Activated naive CD8-positive, alpha-beta T cell treated with anti-CD3 and anti-CD28 coated beads, Interleukin-2, amount 50 U/mL, for 16 hours (primary cell): ENCODE measurements at regions not wholly inside any gene's neighbourhood (a gene's known extent, or its start where the extent isn't known, plus 50 kb on each side); places are given as distances from the start of the nearest gene placed in this dataset.
"Not testable (repeated sequence)": the region's sequence is repeated elsewhere in the genome, so short reads cannot be mapped to it uniquely, and the experiment has no call there.

ENCODE experiments used
- DNase-seq: peaks from one replicate; pipeline ENCODE4 v3.0.0-alpha.2; 2020; ENCODE audit warnings: low read depth, low spot score

DNA sequence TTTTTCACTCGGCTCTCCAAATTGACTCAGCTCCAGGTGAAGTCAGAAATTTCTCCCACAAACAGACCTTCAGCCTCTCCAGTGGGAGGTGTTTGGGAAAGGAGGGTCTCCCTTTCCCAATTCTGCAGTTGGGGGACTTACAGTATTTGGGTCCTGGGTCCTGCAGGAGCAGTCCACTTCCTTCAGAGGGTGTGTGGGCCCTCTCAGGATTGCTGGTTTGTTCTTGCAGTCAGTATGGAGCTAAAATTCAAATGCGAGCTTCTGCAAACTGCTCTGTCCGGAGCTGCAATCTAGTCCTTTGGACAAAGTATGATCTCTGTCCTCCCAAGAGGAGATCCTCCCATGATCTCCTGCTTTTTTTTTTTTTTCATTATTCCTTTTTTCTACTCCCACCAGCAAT is 87.9 kb upstream of the MSTN start:
- no peak for DNase-seq

DNA sequence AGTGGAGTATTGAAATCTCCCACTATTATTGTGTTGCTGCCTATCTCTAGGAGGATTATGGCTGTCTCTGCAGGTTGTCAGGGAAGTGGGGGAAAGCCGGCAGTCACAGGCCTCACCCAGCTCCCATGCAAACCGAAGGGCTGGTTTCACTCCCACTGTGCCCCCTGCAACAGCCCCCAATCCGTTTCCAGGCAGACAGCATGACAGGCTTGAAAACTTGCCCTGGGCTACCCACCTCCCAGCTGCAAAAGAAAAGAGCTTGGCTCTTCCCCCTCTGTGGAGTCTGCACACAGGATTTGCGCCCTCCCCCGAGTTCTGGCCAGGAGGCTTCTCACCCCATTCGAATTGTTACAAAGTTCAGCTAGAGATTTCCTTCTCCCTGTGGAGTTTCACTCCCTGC is 87.4 kb upstream of the MSTN start:
- no peak for DNase-seq

DNA sequence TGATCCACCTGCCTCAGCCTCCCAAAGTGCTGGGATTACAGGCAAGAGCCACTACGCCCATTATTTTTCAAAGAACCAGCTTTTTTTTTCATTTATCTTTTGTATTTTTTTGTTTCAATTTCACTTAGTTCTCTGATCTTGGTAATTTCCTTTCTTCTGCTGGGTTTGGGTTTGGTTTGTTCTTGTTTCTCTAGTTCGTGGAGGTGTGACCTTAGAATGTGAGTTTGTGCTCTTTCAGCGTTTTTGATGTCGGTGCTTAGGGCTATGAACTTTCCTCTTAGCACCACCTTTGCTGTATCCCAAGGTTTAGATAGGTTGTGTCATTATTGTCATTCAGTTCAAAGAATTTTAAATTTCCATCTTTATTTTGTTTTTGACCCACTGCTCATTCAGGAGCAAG is 86.7 kb upstream of the MSTN start:
- no peak for DNase-seq

DNA sequence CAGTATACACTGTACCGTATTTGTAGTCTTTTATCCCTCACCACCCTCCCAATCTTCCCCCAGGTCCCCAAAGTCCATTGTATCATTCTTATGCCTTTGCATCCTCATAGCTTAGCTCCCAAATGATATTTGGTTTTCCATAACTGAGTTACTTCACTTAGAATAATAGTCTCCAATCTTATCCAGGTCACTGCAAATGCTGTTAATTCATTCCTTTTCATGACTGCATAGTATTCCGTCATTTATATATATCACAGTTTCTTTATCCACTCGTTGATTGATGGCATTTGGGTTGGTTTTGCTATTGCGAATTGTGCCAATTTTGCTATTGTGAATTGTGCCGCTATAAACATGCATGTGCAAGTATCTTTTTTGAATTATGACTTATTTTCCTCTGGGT is 83.6 kb upstream of the MSTN start:
- DNase-seq = not testable (repeated sequence)

DNA sequence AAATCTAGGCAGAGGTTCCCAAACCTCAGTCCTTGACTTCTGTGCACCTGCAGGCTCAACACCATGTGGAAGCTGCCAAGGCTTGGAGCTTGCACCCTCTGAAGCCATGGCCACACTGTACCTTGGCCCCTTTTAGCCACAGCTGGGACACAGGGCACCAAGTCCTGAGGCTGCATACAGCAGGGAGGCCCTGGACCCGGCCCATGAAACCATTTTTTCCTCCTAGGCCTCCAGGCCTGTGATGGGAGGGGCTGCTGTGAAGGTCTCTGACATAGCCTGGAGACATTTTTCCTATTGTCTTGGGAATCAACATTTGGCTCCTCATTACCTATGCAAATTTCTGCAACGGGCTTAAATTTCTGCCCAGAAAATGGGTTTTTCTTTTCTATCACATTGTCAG is 77.9 kb upstream of the MSTN start:
- DNase-seq = not testable (repeated sequence)

DNA sequence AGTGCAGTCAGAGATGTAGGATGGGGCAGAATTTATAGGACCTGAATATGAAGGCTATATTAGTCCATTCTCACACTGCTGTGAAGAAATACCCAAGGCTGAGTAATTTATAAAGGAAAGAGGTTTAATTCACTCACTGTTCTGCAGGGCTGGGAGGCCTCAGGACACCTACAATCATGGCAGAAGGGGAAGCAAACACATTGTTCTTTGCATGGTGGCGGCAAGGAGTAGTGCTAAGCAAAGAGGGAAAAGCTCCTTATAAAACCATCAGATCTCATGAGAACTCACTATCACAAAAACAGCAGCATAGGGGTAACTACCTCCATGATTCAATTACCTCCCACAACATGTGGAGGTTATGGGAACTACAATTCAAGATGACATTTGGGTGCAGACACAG is 76.8 kb upstream of the MSTN start:
- DNase-seq = no peak

DNA sequence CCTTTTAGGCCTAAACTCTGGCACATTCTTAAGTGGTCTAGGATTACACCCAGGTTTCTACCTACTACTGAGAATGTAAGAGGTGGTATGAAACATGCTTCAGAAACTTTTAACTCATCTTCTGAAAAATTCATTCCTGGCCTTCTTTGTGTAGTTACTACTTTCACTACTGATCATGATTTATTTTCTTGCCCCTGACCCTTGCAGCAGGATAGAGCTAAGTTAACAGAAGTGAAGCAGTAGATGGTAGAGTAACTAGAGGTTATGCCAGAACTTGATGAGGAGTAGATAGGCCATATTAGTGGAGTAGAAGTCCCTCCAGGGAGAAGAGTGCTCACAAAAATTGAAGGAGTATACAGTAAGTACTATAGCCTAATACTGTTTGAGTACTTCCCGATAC is 75.5 kb upstream of the MSTN start:
- DNase-seq = no peak

DNA sequence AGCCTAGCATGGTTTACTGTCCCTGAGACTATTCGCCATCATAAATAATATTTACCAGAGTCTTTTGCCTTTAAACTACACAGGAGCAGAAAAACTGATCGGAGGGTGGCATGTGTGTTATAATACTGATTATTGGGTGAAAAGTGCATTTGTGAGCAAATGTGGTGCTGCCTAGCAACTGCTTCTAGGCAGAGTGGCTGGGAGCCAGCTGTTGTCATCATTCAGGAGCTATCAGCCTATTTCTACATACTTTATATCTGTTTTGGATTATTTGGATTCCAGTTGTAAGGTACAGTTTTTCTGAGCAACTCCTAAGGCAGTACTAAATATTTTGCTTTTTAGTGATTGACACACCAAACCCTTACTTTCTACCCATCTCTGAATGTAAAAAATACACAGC is 75.0 kb upstream of the MSTN start:
- no peak for DNase-seq

DNA sequence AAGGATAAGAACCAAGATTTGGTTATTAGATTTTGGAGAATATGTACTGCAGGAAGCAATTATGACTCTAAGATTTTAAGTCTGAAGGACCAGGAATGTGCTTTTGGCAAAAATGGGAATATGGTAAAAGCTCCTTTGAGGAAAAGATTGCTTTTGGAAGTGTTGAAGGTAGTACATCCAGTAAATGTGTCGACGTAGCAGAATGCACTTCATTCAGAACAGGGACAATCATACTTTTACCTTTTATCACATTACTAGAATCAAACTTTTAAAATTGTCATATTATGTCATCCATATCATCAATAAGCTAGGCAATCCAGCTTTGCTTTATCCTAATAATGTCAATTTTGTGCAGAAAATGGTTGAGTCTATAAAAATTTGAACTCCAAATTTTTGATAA is 74.3 kb upstream of the MSTN start:
- DNase-seq = no peak

DNA sequence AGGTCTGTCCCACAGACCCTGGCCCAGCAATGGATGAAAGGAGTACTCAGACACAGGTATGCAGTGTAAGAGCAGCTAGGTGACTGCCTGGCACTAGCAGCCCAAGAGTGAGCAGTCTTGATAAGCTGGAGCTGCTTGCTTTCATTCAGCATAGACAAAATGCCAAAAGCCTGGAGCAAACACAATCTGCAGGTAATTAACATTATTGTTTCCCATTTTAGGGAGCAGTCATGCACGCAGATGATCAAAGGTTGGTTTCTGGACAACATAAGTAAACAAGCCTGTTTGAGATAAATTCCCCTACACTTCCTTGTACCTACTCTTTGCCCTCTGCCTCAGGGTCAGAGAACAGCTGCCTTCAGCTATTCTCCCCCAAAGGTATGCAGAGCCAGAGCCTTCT is 73.7 kb upstream of the MSTN start:
- no peak for DNase-seq

DNA sequence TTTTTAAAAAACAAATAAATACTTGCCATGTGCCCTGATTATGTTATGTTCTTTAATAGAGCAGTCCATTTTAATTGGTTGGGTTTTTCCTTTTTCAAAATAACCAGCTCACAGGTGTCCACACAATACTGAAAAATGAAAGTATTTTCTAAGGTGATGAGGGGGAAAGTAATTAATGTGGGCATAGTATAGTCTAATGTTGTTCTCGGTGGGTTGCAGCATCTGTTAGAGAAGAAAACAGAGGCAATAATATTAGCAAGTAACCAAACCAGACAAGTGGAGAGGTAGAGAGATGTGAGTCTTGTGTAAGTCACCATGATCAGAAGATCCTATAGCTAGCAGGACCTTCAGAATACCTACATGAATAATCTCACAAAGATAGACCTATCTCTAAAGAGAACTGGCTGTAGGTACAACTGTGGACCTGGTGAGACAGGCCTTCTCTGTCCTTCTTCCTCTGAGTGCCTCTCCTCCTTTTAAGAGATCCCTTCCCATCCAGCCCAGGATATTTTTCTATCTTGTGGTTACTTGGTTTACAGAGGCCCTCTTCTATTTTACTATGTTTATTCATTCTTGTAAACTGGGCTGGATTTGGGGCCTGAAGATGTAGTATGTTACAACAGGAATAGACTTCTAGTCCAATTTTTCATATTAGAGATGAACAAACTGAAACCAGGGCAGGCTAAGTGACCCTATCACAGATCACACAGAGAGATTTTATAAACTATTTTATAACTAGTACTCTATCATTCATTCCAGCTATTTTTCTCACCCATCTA is 67.1 kb upstream of the MSTN start:
- no peak for DNase-seq

DNA sequence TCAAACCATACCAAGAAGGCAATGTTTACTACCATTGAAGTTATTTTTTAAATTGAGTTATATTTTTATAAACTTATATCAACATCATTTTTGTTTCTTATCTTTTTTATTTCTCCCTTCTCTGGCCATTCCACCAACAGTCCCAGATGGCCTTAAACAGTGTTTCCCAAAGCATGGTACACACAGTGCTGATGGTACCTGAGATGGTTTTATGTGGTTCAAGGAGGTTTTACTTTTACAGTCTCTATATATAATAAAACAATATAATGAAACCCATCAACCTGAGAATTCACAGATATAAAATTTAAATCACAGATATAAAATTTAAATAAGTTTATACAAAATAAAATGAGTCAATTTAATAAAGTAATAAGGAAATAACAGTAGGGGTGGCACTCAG is 65.1 kb upstream of the MSTN start:
- no peak for DNase-seq

DNA sequence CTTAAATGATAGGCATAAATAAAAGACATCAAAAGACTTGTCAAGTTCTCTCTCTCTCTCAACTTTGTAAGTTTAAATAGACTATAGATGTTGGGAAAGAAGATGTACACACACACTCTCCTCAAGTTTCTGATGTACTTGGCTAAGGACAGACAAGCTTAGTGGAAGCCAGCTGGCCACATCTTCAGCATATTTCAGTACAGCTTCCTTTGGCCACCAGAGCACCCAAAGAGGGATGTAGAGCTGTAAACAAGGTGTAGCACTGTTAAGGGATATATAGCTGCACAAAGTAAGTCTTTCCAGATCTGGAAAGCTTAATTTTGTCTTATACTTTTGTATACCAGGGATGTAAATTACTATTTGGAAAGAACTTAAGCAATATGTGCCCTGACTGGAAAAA is 64.3 kb upstream of the MSTN start:
- no peak for DNase-seq

DNA sequence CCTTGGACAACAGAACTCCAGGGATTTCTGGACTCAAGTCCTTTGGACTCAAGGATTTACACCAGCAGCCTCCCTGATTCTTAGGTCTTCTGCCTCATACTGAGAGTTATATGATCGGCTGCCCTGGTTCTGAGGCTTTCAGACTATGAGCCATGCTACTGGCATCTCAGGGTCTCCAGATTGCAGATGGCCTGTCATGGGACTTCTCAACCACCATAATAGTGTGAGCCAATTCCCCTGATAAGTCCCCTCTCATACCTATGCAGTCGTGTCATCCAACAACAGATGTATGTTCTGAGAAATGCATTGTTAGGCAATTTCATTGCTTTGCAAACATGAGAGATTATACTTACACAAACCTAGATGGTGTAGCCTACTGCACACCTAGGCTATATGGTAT is 61.4 kb upstream of the MSTN start:
- DNase-seq = no peak

DNA sequence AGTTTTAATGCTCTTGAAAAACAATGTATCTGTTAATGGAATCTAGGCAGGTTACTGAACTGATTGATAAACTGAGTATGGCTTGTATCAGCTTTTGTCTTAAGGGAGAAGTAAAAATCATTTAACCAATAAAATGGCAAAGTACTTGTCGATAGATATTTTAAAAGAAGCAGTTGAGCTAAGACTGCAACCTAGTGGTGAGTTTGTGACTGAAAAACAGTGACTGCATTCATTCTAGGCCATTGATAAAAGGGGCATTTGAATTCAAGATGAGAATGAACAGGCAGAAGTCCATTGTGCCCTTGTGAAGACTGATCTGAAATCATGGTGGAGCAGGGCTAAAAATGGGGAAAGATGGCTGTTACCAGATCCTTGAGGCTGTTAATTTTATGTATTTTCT is 59.4 kb upstream of the MSTN start:
- no peak for DNase-seq

DNA sequence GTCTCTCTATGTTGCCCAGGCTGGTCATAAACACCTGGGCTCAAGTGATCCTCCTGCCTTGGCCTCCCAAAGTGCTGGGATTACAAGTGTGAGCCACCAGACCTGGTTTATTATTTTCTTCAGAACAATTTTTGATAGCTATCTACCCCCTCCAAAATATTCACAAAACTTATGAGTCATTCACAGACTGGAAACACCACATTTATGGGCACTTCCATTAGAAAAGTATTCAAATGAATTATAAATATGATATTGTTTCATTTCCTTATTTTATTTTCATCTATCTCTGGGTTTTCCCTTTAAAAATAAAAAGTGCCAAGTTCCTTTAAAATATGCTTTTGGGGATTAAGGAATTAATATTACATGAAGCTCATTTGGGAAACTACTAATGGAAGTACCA is 58.8 kb upstream of the MSTN start:
- no peak for DNase-seq

DNA sequence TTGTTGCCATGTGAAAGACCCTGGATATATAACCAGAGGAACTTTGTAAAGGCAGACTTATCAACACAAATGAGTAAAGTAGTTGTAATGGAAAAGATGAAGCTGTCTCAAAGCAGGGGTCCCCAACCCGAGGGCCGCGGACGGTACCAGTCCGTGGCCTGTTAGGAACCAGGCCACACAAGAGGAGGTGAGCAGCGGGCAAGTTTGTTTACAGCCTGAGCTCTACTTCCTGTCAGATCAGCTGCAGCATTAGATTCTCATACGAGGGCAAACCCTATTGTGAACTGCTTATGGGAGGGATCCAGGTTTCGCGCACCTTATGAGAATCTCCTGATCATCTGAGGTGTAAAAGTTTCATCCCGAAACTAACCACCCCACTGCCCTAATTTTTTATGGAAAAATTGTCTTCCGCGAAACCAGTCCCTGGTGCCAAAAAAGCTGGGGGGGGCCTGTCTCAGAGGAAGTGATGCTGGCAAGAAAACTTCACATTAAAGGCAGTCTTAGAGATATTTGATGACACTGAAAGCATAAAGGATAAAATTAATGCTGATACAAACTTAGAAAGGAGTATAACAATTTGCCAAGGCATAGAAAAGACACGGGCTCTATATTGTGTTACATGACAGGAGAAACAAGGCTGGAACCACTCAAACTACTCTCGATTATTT is 57.5 kb upstream of the MSTN start:
- DNase-seq = no peak

DNA sequence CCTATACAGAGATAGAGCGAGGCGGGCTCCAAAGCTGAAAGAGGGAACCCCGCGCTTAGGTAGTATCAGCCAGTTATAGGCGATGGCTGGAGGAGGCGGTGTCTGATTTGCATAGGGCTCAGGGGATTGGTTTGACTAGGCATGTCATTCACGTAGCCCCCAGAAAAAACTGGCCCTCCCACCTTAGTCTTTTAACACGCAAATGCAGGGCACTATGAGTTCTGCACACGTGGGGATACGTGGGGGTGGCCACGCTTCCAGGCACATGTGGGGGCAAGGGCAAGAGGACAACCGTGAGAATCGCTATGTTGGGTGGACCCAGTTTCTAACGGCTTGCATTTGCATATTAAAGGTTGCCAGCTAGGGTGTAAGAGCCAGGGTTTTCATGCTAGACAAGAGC is 56.7 kb upstream of the MSTN start:
- peak; percentile 2 for DNase-seq

DNA sequence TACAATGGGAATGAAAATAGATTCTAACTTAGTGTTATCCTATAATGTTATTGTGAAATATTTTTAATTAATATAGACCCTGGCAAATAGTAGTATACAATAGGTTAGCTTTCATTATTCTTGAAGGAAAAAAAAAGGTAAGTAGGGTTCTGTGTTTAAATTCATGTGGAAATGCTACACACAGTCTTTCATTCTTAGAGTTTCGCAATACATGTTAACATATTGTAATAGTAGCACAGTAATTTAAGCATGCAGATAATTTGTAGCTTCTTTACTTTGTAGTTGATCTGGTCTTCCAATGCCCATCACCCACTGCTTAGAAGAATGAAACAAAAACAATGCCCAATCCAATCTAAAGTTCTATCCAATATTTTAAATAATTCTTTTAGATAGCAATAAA is 54.8 kb upstream of the MSTN start:
- no peak for DNase-seq

DNA sequence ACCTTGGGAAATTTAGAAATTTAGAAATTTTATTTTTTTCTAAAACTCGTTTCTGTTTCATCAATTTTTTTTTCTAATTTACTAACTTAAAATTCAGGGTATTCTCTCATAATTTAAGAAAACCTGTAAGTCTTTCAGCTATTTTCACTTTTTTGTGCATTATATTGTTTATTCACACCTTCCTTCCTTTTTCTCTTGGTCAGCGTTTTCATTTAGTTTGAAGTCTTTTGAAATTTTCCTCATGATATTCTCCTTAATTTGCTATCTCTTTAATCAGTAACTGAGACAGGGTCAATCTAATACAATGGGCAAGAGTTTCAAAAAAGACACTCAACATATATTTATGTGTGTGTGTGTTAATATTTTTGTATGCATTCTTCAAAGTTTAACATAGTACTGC is 50.5 kb upstream of the MSTN start:
- DNase-seq = no peak
